HG03432 (cell line): ENCODE measurements at regions not wholly inside any gene's neighbourhood (a gene's known extent, or its start where the extent isn't known, plus 50 kb on each side); places are given as distances from the start of the nearest gene placed in this dataset.
A peak's percentile ranks its signal among the peaks of the same experiment; 100 is the strongest.

Experiments used
- ATAC-seq: cut with Tn5 transposase; IDR thresholded peaks from one replicate; pipeline ENCODE4 v1.9.1; 2021; ENCODE audit warnings: mild to moderate bottlenecking, moderate library complexity; ENCODE audit not compliant: unreplicated experiment

- ATAC-seq: no peak
Measured at GRCh38 chr13:110097013-110097412, 209.9 kb downstream of the COL4A1 start.

GRCh38 chr13:110092831-110093247, 214.1 kb downstream of the COL4A1 start:
- no peak for ATAC-seq

- no peak for ATAC-seq
Measured at GRCh38 chr13:110089815-110090214, 217.1 kb downstream of the COL4A1 start.

- no peak for ATAC-seq
Measured at GRCh38 chr13:110089100-110089499, 217.9 kb downstream of the COL4A1 start.

GRCh38 chr13:110073982-110074381, 233.0 kb downstream of the COL4A1 start:
- no peak for ATAC-seq

- ATAC-seq: no peak
Measured at GRCh38 chr13:110070511-110071120, 236.3 kb downstream of the COL4A1 start.

GRCh38 chr13:110070046-110070445, 236.9 kb downstream of the COL4A1 start:
- no peak for ATAC-seq

GRCh38 chr13:110068176-110068473, 238.8 kb downstream of the COL4A1 start:
- ATAC-seq: no peak

- no peak for ATAC-seq
Measured at GRCh38 chr13:110067355-110068175, 239.4 kb downstream of the COL4A1 start.

GRCh38 chr13:110065780-110066179, 241.2 kb downstream of the COL4A1 start:
- ATAC-seq: no peak

GRCh38 chr13:110063490-110064421, 243.2 kb downstream of the COL4A1 start:
- ATAC-seq: no peak

- no peak for ATAC-seq
Measured at GRCh38 chr13:110062777-110063442, 244.0 kb downstream of the COL4A1 start.

- no peak for ATAC-seq
Measured at GRCh38 chr13:110062077-110062776, 244.7 kb downstream of the COL4A1 start.

GRCh38 chr13:110061270-110061669, 245.7 kb downstream of the COL4A1 start:
- no peak for ATAC-seq

- ATAC-seq: no peak
Measured at GRCh38 chr13:110057052-110057451, 249.9 kb downstream of the COL4A1 start.

GRCh38 chr13:110056640-110057039, 250.3 kb downstream of the COL4A1 start:
- ATAC-seq: no peak

- ATAC-seq: peak; percentile 96
Measured at GRCh38 chr13:110055089-110055488, 251.9 kb downstream of the COL4A1 start.

GRCh38 chr13:110054041-110054440, 252.9 kb downstream of the COL4A1 start:
- no peak for ATAC-seq

- no peak for ATAC-seq
Measured at GRCh38 chr13:110047496-110047895, 259.5 kb downstream of the COL4A1 start.

GRCh38 chr13:110046811-110047210, 260.1 kb downstream of the COL4A1 start:
- no peak for ATAC-seq
